CD4-positive, alpha-beta T cell treated with Interleukin-12 subunit alpha and Interleukin-12 subunit beta, for 1 hour (primary cell): ENCODE measurements at regions not wholly inside any gene's neighbourhood (a gene's known extent, or its start where the extent isn't known, plus 50 kb on each side); places are given as distances from the start of the nearest gene placed in this dataset.

ENCODE experiments used
- DNase-seq: peaks from one replicate; pipeline ENCODE4 v3.0.0-alpha.2; 2020

DNA sequence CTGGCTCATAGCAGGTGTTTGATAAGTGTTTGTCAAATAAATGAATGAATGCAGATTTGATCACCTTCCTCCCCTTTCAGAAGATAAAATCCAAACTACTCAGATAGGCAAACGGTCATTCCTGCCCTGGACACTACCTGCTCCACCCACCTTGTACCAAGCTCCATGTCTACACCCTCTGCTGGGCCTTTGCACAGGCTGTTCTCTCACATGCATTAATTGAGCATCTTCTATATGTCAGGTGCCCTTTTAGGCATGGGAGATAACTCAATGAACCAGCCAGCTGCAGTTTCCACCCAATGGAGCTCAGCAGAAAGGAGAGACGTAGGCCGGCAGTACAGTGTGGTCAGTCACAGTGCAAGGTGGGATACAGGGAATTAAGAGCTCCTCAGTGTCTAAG lies 102.3 kb upstream of the CPEB4 start:
- DNase-seq = no peak

DNA sequence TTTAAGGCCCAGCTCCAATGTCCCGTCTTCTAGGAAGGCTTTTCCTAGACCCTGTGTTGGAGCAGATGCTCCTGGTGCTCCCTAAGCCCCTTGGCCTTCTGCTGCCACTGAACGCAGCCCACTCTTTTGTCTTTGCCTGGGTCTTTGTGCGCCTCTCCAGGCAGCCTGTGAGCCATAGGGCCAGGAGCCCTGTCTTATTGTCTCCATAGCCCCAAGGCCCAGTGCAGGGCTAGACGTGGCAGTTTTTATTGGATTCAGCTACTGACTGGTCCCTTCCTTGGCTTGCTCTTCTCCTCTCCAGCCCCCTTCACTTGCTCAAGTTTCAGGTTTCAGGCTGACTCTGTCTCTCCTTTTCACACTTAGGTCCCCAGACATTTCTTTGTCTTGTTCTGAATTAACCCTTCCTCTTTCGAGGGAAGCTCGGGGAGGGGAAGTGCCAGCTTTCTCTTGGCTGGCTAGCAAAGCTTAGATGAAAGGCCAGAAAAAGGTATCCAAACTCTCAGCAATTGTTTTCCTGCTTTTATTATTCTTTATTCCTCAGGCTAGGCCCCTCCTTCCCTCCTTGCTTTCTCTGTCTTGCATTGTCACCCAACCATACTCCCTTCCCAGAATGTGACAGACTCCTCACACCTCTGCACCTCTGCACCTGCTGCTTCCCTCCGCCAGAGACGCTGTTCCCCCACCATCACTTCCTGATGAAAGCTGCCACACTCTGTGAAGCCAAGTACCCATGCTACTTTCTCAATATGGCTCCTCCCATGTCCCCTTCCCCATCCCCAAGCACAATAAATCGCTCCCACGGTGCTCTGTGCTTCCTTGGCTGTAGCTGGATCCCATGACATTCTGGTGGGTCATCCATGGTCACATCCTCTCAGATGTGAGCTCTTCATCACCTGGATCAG lies 101.6 kb upstream of the CPEB4 start:
- peak; percentile 7 for DNase-seq

GRCh38 chr5:173789031-173789920 lies 98.9 kb upstream of the CPEB4 start:
- DNase-seq = no peak

DNA sequence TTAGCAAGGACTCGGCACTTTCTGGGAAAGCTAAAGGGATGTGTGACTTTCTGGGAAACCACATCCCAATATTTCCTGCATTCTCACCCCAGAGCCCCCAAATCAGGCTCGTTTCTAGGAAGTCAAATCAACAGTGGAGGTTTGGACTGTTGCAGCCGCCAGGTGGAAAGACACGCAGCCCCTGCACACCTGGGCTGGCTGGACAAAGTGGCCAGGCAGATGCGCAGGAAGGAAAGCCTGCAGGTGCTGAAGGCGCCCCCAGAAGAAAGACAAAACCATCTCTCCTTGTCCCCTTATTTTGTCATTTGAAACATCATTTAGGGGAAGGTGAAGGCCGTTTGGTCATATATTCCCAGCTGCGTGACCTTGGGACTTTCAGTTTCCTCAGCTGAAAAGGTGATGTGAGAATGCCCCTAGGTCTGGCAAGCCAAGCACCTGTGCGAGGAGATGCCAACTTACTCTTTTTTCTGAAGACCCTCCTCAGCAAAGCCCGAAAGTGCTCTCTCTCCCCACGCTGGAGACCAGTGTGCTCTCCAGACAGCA lies 97.9 kb upstream of the CPEB4 start:
- DNase-seq = no peak

GRCh38 chr5:173790836-173791546 lies 97.2 kb upstream of the CPEB4 start:
- DNase-seq = no peak

DNA sequence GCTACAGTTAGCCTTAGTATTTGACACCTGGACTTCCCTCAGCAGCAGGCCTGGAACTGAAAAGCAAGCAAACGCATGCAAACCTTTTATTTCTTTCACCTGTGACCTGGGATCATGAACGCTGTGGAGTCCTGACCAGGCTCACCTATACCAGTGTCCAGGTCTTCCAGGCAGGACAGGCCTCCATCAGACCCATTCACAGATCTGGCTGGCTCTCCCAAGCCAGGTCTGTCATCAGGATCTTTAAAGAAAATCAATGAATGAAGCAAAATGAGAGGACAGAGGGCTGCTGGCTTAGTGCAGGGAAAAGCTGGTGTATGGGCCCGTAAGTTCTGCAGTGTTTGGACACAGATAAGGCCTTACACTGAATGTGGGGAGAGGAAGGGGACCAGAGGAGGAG lies 96.3 kb upstream of the CPEB4 start:
- DNase-seq = no peak

DNA sequence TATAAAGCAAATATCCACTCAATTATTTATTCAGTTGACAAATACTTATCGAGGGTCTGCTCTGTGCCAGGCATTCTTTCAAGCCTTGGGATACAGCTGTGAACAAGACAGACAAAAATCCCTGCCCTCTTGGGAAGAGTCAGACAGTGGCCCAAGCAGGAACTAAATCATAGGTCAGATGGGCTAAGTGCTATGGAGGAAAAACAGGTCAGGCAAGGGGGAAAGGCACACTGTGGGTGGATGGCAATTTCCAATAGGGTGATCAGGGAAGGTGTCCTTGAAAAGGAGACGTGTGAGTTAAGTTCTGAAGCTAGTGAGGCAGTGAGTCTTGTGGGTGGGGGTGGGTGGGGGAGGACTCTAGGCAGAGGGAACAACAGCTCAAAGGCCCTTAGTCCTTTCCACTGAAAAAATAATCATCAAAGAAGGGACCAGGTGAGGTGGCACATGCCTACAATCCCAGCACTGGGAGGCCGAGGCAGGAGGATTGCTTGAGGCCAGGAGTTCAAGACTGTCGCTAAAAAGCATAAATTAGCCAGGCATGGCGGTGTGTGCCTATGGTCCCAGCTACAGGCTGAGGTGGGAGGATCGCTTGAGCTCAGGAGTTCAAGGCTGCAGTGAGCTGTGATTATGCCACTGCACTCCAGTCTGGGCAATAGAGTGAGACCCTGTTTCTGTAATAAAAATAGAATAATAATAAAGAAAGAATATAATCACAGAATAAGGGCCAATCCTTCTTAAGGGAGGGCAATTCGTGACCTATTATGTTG lies 95.2 kb upstream of the CPEB4 start:
- DNase-seq = no peak

GRCh38 chr5:173793648-173794548 lies 94.3 kb upstream of the CPEB4 start:
- no peak for DNase-seq

- no peak for DNase-seq
Measured at GRCh38 chr5:173794901-173795416, 93.2 kb upstream of the CPEB4 start.

GRCh38 chr5:173795601-173796000 lies 92.5 kb upstream of the CPEB4 start:
- DNase-seq = no peak

DNA sequence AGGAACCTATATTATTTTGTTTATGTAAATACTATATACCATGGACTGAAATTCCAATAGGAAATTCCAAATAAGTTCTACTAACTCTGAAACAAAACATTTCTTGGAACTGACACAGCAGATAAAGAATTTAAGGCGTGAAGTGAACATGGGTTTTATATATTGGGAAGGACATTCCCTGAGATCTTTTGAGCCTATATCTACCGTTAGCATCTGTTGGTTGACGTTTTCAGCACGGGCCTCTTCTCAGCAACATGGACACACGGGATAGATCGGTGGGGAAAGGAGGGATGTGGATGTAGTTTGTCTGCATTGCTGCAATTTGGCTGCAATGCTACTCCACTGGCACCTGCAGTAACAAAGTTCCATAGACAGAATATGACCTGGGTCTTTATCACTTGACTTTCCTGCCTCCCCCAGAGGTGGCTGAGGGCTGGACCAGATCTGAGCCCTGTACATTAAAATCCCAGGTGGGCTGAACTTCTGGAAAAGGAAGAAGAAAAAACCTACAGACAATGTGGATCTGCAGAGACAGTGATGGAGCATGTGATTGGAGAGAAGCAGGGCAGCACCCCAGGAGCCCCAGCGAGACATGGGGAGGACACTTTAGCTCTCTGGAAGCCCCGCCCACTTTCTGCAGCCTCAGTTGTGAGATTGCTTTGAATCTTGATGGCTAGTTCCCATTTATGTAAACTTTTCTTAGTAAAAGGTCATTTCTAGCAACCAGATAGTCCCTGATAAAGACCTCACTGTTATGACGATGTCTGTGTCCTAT lies 91.2 kb upstream of the CPEB4 start:
- DNase-seq = no peak

DNA sequence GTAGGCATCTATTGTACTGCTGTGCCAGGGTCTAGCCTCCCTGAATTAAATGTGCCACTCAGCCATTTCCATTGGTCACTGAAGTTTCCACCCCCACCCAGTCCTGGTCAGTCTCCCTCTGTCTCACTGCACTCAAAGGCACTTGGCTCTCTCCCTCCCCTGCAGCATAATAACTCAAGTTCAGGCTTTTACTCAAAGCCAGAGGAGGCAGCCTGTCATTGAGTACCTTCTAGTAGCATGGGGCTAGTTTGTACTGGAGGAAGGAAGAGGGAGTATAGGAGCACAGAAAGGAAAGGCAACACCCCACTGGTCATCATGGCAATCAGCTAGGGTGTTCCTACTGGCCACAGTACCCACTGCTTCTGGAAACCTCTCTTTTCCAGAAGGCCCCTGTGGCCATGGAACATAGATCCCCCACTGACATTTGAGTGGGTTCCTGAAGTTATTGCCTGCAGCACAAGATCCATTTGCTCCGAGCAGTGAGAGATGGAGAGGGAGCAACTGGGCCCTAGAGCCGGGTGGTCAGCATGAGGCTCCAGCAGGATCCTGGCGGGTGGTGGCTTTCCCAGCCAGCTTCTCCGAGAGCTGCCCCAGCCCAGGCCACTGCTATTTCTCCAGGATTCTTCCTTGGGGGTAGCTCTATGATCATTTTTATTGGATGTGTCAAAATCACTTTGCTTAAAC lies 89.9 kb upstream of the CPEB4 start:
- no peak for DNase-seq

- no peak for DNase-seq
Measured at GRCh38 chr5:173800340-173800739, 87.8 kb upstream of the CPEB4 start.

DNA sequence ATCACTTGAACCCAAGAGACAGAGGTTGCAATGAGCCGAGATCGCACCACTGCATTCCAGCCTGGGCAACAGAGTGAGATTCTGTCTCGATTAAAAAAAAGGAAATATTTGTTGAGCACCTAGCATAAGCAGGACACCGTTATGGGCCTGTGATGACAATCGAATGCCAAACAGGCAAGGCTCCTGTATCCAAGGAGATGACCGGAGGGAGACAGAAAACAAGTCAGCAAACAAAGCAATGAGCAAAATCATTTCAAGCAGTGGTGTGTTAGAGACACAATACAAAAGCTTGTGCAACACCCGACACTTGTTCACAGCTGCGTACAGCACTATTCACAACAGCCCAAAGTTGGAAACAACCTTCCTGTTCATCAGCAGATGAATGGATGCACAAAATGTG lies 87.1 kb upstream of the CPEB4 start:
- no peak for DNase-seq

GRCh38 chr5:173802670-173803165 lies 85.4 kb upstream of the CPEB4 start:
- DNase-seq = no peak

DNA sequence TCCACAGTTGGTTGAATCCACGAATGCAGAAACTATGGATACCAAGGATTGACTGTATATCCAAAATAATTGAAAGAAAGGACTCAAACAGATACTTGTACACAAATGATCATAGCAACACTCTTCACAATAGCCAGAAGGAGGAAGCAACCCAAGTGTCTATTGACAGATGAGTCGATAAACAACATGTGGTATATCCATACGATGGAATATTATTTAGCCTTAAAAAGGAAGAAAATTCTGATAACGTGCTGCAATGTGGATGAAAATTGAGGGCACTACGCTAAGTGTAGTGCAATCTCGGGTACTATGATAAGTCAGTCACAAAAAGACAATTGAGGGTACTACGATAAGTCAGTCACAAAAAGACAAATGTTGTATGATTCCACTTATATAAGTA lies 83.6 kb upstream of the CPEB4 start:
- DNase-seq = no peak

DNA sequence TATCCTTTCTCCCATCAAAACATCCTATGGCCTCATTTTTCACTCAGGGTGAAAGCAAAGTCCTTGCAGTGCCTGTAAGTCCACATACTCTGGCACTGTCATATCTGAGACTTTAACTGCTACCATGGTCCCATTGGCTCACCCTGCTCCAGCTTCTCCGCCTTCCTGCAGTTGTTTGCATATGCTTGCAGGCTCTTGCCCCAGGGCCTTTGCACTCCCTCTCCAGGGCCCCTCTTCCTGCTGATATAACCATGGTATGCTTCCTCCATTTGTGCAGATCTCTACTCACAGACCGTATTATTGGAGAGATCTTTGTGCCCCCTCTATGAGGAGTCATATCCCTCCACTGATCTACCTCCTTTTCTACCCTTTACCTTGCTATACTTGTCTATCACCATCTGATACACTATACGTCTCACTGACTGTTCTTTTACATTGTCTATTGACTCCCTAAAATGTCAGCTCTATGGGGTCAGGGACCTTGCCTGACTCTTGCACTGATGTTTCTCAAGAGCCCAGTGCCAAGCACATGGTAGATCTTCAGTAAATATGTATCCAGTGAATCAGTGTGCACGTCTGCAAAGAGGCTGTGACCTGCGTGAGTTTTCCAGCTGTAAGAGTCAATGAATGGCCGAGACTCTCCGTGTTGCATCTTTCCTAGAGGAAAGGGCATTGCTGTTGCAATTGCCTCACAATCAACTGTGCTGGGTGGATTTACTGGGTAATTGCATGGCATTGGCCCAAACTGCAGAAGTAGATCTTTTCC lies 81.7 kb upstream of the CPEB4 start:
- DNase-seq = no peak

DNA sequence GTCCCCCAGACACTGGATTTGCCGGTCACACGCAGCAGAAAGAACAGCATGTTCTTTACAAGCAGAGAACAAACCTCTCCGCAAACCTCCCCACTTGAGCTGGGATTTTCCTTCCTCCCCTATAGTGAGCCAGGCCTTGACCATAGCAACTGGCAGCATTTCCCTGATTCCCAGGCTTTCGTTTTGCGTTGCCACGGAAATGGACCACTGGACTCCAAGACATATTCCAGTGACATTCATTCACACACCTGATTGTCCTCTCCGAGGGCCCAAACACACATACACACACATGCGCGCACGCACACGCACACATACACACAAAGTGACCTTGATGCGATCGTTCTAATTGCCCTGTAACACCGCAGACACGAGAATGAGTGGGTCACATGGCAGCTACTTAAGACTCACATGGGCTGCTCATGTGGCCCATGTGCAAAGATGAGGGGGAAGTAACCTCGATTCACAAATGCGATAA lies 80.9 kb upstream of the CPEB4 start:
- no peak for DNase-seq
